ENCODE measurements at regions not wholly inside any gene's neighbourhood (a gene's known extent, or its start where the extent isn't known, plus 50 kb on each side); places are given as distances from the start of the nearest gene placed in this dataset.
"Not testable (repeated sequence)": the region's sequence is repeated elsewhere in the genome, so short reads cannot be mapped to it uniquely, and the experiment has no call there.

DNA sequence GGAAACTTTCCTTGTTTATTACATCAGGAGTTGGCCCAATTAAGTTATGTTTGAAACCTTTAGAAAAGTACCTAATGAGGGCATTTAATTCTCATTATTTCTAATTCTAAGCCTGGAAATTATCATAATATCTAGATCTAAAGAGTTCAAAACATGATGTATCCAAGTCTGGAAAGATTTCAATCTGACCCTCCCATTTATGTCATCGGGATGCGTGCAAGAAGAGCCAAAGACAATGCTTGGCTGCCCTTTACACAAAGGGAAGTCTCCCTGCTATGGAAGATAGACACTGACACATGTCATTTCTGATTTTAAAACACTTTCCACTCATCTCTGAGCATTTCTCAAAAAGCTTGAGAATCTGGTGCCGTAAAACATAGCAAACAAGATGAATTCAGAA, 222.4 kb downstream of the ANTXR2 start:
- DNase-seq (ENCODE audit: low read depth) = no peak

DNA sequence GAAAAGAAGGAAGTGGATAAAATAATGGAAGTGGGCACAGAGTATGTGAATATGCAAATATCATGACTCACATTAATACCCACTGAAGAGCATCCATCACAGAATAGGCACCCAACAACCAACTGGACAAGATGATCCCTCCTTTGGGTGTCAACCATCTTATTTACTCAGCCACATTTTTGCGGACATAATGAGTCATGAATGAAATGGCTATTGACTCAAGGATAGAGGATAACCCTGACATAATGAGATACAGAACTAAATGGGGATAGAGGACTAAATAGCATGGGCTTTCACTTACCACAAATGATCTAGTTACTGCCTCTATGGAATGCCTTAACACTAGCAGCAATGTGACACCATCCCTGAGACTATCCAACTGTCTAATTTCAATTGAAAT, 224.7 kb downstream of the ANTXR2 start:
- no peak for DNase-seq (ENCODE audit: low read depth)

DNA sequence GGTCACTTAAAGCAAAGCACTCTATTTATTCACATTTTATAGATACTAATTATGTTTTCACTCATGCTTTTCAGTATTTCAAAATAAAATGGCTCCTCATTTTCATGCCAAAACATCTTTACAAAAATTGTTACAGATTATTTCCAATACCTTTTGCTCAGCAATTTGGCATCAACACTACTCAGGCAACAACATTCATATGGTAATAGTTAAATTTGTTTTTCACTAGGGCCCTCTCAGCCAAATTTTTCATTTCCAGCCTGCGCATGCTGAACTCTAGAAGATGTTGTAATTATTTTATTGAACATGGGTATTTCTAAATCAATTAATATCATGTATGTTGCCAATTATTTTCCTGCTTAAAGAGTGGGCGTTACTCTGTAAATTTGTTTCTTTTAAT, 225.6 kb downstream of the ANTXR2 start:
- DNase-seq (ENCODE audit: low read depth) = no peak

DNA sequence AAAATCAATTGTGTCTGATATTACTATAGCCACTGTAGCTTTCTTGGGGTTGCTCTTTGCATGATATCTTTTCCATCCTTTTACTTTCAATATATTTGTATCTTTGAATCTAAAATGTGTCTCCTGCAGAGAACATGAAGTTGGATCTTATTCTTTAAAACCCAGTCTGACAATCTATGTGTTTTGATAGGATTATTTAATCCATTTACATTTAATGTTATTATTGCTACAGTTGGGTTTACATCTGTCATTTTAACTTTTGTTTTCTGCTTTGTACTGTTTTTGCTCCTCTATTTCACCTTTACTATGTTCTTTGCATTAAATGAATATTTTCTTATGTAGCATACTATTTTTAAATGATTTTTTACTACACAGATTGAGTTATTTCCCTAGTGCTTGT, 230.9 kb downstream of the ANTXR2 start:
- no peak for DNase-seq (ENCODE audit: low read depth)

DNA sequence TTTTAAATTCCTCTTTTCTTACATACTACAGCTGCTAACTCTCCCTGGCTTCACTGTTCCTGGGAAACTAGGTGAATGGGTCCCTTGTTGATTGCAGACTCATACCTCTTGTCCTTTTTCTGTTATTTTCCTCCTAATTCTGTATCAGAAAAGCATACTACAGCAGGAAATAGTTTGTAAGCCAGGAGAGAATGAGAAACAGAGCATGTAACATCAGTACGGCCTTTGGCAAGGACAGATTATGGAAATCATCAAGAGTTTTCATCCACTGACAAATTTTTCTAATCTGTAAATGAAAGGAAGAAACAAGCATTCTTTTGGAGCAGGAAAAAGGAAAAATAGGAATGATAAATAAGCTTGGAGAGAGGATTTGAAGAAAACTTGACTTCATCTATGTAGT, 239.2 kb downstream of the ANTXR2 start:
- DNase-seq (ENCODE audit: low read depth) = no peak

DNA sequence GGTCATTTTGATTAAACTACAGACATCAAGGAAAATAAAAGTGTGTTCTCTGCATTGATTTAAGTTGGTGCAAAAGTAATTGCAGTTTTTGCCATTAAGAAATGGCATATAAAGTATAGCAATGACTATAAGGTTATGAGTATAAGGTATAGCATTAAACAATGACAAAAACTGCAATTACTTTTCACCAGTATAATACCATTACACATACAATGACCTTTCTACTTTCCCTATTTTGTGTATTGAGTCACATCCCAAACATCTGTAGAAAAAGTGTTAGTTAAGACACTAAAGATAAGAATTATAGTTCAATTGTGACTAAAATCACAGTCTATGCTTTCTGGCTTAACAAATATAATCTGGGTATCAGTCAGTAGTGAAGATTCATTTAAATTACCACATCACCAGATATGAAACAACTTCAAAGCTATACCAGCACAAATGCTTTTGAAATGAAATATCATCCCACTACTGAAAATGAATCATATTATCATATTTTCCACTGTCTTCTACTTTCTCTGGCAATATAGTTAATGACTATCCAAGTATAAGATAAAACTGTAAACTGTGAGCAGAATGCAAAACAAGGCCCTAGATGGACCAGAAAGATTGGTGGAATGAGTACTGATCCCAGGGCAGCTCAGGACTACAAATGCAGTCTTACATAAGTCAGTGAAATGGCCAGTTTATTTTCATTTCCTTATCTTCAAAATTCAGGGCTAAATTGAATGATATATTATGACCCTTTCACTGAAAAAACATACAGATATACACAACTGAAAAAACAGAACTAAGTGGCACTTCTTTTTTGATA, 241.1 kb downstream of the ANTXR2 start:
- no peak for DNase-seq (ENCODE audit: low read depth)

DNA sequence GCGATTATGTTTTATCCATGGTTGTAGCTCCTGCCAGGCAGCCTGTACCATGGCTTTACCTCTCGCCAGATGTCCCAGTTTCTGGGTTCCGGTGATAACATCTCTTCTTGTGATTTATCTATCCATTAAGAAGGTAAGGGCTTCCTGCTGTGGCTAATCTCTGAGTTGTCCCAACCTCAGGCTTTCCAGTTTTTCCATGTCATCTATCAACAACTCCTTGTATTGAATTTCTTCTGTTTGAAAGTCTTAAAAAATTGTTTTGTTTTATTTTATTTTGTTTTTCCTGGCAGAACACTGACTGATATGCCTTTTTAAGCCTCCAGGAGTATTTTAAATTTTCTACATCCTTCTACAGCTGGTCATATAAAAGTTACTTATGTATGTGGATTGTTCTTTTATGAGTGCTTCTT, 241.9 kb downstream of the ANTXR2 start:
- no peak for DNase-seq (ENCODE audit: low read depth)

DNA sequence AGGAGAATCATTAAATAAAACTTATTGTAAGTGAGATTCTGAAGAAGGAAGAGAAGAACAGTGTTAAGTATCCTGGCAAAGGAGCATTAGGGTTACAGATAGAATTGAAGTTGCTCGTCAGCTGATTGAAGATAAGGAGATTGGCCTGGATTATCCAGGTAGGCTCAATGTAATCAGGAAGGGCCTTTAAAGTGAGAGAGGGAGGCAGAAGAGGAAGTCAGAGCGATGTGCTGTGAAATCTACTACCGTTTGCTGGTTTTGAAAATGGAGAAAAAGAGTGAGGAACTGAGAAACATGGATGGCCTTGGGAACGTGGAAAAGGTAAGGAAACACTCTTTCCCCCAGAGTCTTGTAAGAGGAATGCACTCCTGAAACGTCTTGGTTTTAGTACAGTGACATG, 245.7 kb downstream of the ANTXR2 start:
- no peak for DNase-seq (ENCODE audit: low read depth)

DNA sequence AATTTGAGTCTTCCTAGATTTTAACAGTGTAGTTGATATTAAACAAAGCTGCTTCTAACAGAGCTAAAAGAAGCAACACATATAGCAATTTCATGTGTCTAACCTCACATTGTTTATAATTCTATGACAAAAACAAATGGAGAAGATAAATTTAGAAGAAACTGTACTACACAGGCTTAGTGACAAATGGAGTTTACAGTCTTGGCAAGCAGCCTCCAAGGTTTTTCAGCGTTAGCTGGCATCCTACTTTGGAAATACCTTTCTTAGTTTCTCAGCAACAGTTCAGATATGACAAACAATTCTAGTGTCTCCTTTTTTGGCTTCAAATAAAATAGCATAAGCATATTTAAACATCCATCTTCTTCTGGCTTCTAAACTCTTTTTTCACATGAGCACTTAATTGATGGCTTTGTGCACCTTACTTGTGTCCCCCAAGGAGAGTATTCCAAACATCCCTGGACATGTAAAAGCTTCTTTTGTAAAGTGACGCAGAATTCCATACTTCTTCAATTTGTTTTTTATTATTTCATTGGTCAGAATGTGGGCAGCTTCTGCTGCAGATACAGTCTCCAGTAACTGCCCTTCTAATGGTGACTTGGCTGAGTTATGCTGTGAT, 249.8 kb downstream of the ANTXR2 start:
- peak; percentile 3 for DNase-seq (ENCODE audit: low read depth)

DNA sequence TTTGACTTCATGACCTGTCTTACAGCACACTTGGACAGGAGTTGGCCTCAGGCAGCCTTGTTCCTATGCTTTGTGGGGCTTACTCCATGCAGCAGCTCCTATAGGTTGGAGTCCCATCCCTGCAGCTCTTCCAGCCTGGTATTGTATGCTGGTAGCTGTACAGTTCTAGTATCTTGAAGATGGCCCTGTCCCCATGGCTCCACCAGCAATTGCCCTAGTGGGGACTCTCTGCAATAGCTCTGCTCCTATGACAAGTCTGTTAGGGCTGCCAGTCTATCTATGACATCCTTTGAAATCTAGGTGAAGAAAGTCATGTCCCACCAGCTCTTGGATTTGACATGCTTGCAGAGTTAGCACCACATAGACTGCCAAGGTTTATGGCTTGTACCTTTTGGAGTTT, 252.6 kb downstream of the ANTXR2 start:
- DNase-seq (ENCODE audit: low read depth) = no peak

DNA sequence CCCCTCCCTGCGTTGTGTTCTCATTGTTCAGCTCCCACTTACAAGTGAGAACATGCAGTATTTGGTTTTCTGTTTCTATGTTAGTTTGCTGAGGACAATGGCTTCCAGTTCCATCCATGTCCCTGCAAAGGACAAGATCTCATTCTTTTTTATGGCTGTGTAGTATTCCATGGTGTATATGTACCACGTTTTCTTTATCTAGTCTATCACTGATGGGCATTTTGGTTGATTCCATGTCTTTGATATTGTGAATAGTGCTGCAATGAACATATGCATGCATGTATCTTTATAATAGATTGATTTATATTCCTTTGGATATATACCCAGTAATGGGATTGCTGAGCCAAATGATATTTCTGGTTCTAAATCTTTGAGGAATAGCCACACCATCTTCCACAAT, 265.1 kb downstream of the ANTXR2 start:
- DNase-seq (ENCODE audit: low read depth) = not testable (repeated sequence)

DNA sequence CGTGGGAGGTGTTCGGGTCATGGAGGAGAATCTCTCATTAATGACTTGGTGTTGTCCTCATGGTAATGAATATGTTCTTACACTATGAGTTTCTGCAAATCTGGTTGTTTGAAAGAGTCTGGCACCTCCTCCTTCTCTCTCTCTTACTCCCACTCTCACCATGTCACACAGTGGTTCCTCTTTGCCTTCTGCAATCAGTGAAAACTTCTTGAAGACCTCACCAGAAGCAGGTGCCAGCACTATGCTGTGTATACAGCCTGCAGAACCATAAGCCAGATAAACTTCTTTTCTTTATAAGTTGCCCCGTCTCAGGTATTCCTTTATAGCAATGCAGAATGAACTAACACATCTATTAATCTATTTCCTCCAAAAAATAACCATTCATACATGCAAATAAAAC, 275.0 kb downstream of the ANTXR2 start:
- no peak for DNase-seq (ENCODE audit: low read depth)

DNA sequence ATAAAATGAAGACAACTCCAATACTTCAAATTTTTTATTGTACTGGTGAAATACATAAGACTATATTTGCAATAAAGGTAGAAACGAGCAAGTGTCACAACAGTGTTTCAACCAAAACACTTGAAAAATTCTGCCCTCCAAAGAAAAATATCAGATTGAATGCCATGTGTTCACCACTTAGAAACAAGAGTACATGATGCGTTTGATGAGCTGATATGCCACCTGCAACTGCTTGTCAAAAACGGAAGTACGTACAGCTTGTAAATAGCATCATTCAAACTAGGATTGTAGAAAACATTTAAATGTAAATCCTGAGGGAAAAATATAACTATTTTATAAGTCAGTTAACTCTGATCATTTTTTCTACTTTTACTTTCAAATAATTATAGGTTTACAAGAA, 276.1 kb downstream of the ANTXR2 start:
- no peak for DNase-seq (ENCODE audit: low read depth)

DNA sequence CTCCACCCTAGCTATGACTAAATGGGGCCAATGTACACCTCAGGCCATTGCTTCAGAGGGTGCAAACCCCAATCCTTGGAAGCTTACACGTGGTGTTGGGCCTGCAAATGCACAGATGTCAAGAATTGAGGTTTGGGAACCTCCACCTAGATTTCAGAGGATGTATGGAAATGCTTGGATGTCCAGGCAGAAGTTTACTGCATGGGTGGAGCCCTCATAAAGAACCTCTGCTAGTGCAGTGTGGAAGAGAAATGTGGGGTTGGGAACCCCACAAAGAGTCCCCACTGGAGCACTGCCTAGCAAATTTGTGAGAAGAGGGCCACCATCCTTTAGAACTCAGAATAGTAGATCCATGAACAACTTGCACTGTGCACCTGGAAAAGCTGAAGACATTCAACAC, 284.1 kb downstream of the ANTXR2 start:
- DNase-seq (ENCODE audit: low read depth) = no peak

DNA sequence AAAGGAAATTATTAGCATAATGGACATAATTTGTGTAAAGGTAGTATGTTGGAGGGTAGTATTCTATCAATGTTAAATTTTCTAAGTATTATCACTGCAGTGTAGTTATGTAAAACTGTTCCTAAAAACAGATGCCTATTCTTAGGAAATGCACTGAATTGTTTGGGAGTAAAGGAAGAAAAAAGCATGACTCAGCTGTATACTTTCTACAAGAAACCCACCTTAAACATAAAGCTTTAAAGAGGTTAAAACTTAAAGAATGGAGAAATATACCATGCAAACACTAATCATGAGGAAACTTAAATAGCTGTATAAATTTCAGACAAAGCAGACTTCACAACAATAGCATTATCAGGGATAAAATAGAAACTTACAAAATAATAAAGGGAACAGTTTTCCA, 292.9 kb downstream of the ANTXR2 start:
- no peak for DNase-seq (ENCODE audit: low read depth)

DNA sequence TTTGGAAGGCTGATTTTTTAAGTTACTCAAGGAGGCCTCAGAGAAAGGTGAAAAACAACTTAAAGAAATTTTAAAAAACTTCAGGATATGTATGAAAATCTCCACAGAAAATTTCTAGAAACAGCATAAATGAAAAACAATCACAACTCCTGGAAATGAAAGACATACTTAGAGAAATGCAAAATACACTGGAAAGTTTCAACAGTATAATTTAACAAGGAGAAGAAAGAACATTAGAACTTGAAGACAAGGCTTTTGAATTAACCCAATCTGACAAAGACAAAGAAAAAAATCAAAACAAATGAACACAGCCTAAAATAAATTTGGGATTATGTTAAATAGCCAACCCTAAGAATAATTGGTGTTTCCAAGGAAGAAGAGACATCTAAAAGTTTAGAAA, 300.5 kb downstream of the ANTXR2 start:
- no peak for DNase-seq (ENCODE audit: low read depth)

DNA sequence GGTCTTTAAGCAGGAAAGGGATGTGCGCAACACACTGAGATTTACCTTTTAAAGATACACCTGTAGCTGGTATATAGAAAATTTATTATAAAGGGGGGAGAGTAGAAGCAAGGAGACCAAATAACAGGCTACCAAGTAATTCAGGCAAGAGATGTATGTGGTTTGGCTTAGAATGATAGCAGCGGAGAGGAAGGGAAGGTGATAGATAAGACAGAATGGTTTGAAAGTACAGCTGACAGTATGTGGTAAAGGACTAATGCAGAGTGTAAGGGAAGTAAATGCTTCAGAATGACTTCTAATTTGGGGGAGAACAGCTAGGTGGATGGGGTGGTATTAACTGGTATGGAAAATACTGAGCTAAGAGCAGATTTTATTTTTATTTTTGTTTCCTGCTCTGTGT, 308.9 kb downstream of the ANTXR2 start:
- no peak for DNase-seq (ENCODE audit: low read depth)

DNA sequence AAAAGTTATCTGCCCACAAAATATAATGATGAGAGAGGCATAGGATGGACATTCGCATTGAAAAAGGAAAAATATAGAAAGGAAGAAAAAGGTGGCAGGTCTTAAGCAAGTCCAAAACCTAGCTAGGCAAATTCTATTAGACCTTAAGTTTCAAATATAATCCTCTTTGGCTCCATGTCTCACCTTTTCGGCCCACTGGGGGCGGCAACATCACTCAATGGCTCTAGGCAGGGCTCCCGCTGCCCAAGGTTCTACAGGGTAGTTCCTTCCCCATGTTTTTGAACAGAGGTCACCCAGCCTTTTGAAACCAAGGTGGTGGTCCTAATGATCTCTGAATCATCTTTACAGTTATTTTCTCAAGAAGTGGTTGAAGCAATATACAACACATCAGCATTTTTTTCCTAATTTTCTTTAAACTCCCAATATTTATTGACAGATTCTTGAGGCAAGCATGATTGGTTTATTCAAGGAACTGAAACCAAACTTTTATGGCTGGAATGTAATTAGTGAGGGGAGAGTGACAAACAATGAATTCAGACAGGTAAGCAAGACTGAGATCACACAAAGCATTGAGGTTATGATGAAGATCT, 309.4 kb downstream of the ANTXR2 start:
- DNase-seq (ENCODE audit: low read depth) = no peak

DNA sequence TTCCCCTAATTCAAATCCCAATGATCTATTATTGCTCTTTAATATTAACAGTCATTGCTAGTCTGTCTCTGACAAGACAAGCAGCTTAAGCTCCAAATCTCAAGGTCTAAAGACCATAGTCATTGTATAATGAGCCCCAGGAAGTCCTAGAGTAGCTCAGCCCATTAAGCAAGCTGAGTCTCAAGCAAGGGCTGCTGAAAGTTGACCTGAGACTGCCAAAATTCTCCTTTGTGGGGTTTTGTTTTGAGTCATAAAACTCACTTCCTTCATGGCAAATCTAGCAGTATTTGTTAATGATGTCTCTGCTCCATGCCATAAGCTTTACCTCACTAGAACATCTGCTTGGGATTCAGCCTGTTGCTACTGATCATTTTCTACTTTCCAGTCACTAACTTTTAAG, 313.2 kb downstream of the ANTXR2 start:
- no peak for DNase-seq (ENCODE audit: low read depth)

DNA sequence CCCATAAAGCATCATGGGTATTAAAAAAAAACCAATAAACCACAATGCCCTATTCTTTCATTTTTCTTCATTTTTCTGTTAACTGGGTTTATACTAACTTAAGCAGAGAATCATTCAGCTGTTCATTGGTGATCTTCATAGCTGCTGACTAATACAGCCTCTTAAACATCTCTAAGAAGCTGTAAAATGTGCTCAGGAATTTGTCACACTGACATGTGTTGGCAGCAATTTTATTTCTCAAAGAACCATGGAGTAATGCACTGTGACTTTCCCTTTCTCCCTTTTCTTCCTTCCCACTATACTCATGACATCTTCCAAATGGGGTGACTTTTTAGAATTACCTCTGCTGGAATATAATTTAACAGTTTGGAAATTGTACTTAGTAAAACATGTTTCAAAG, 315.4 kb downstream of the ANTXR2 start:
- no peak for DNase-seq (ENCODE audit: low read depth)

DNA sequence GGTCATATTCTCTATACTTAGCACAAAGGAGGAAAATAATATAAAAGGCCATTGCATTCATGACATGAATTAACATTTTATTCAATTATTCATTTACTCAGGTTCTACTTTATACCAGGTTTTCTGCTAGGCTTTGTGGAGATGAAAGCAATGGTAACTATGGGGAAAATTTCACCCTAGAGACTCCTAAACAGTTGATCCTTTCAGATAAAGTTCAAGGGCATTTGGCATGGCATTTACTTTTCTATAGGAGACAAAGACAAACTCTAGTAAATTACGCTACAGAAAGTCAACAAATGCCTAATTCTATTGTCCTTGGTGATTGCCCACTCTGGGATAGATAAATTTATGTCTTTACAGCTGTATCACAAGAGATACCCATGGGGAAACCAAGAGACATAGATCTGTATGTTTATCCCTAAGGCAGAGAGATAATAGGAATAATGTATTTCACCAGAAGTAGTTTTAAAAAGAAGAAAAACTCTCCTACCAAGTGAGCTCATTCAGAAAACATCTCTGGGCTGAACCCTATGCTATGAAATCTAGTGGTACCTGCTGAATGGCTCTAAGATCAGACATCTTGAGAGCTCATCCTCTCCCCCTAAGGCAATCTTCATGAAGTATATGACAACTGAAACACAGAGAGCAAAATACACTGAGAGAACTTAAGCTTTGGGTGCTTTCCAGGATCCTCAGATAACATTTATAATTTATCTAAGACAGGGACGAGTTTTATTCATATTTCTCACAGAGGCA, 316.7 kb downstream of the ANTXR2 start:
- no peak for DNase-seq (ENCODE audit: low read depth)

DNA sequence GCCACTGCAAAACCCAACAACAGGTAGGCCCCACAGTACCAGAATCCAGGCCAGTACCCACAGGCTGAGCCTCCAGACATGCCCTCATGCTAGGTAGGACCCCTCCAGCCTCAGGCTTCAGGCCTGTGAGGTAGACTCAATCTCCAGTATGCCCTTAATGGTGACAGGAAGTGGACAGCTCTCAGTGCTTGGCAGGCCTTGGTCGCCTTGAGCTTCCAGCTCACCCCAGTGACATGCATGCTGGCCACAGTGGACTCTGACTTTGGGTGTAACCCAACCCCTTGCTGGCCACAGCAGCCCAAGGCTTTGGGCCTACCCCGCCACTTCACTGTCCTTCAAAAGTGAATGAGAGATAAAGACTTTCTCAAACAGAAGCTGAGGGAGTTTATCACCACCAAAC, 324.2 kb downstream of the ANTXR2 start:
- DNase-seq (ENCODE audit: low read depth) = no peak

DNA sequence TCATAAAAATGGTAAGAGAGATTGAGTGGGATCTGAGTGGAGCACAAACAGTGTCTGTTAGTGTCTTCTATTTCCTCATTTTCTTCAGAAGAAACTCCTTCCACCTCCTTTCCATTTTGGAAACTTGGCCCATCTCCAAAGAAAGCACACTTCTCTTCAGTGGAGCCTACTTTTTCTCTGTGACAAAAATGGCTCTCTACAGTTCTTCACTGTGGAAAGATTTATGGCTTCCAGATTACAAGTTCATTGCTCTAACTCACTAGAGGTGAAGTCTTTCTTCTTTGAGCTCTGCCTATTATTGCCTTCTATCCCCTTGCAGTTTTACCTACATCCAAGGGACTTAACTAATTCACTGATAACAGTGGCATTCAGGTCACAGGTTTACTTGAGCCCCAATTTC, 325.8 kb downstream of the ANTXR2 start:
- no peak for DNase-seq (ENCODE audit: low read depth)

Measured in HS-27A (cell line).